K562 (cell line): ENCODE measurements at regions not wholly inside any gene's neighbourhood (a gene's known extent, or its start where the extent isn't known, plus 50 kb on each side); places are given as distances from the start of the nearest gene placed in this dataset.

Experiments
- KAT2B ChIP-seq: IDR thresholded peaks from one replicate; pipeline ENCODE4 v1.6.1; 2012; ENCODE audit warnings: low read depth, mild to moderate bottlenecking, control low read depth, inconsistent platforms, low read length, moderate library complexity
- MAX ChIP-seq: sonication (generic); formaldehyde crosslinking; IDR thresholded peaks from 2 replicates; pipeline ENCODE4 v1.9.0; 2022; ENCODE audit warnings: mild to moderate bottlenecking, missing genetic modification reagents
- POLR2A ChIP-seq: fragments of 450-650 bp; conservative IDR thresholded peaks from 2 replicates; pipeline ENCODE4 v1.6.1; 2016

DNA sequence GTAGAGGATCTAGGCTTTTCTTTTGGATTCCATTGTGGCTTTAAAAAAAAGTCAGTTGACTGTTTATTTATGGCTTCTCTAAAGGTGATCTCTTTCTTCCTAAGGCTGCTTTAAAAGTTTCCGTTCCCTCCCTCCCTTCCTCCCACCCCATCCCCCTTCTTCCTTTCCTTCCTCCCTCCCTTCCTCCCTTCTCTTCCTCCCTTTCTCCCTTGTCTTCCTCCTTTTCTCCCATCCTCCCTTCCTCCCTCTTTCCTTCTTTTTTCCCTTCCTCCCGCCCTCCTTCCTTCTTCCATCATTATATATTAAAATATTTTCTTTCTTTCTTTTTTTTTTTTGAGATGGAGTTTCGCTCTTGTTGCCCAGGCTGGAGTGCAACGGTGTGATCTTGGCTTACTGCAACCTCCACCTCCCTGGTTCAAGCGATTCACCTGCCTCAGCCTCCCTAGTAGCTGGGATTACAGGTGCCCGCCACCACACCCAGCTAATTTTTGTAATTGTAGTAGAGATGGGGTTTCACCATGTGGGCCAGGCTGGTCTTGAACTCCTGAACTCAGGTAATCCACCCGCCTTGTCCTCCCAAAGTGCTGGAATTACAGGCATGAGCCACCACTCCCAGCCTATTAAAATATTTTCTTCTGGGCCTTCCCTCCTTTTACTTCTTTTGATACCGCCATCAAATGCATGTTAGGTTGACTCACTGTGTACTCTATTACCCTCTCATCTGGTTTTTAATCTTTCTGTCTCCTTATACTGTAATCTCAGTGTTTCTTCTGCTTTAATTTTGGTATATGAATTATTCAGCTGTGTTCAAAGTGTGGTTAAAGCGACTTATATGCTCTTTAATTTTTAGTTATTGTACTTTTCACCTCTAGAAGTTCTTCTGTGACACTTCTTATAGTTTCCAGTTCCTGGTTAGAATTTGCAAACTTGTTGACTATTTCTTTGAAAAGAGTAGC, 59.2 kb upstream of the ATP5PO start:
- no peak for TF ChIP-seq POLR2A
- TF ChIP-seq KAT2B = no peak
- no peak for TF ChIP-seq MAX
